HG02610 (cell line): ENCODE measurements at regions not wholly inside any gene's neighbourhood (a gene's known extent, or its start where the extent isn't known, plus 50 kb on each side); places are given as distances from the start of the nearest gene placed in this dataset.
"Not testable (repeated sequence)": the region's sequence is repeated elsewhere in the genome, so short reads cannot be mapped to it uniquely, and the experiment has no call there.

ENCODE experiments used
- ATAC-seq: cut with Tn5 transposase; IDR thresholded peaks from one replicate; pipeline ENCODE4 v1.9.1; 2021; ENCODE audit warnings: mild to moderate bottlenecking, moderate library complexity; ENCODE audit not compliant: unreplicated experiment

DNA sequence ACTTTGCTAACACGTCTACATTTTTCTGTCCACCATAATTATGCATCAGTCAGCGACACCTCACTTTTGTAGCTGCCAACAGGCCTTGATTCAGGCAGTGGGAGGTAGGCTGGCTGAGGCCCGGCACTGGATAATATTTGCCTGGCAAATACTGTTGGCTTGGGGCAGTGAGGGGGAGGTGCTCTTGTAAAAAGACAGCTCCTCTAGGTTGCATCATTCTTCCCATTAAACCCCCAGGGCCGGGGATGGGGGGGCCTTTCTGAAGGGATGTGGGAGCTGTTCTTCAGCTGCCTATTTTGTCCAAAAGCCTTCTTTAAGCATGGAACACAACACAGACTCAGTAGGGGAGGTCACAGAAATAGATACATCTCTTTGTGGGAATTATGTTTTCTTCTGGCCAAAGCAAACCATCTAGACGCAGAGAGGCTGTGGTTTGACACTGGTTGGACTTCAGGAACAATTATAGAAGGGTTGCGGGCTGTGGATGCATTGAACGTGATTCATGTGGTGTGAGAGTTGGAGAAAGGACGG is 338.3 kb upstream of the NT5E start:
- ATAC-seq = no peak

DNA sequence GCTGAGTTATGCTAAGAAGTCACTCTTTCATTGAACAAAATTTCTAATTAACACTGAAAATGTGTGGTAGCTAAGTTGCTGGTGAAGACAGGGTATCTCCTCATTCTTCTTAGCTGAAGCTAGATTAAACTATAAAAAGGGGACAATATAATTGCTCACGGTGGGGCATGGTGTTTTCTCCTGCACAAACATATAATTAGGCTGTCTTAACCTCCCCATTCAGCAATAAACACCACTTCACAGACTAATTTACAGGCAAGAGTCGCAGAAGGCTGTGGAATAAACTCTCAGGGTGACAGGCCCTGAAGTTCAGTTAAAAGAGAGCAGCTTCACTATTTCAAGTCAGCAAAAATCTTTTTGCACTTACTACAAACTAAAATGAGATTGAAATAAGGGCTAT is 338.9 kb upstream of the NT5E start:
- ATAC-seq = no peak

DNA sequence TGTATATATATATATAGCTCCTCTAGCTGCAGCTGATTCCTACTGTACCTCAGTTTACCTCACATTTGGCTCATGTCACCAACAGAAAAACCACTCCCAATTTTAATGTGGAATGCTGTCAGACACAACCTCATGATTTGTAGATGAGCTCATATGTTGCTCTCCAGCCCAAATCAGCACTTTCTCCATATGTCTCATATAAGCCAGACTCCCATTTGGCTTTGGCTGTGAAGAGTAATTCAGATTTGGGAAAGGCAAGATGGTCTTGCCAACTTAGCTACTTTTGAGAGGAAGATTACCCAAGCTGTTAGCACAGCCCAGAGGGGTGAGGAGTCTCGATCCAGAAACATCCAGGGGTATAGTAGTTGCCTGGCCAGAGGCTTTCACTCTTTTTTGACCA is 342.2 kb upstream of the NT5E start:
- no peak for ATAC-seq

- no peak for ATAC-seq
Observed at GRCh38 chr6:85096976-85097375, 332.6 kb upstream of the TBX18 start.

DNA sequence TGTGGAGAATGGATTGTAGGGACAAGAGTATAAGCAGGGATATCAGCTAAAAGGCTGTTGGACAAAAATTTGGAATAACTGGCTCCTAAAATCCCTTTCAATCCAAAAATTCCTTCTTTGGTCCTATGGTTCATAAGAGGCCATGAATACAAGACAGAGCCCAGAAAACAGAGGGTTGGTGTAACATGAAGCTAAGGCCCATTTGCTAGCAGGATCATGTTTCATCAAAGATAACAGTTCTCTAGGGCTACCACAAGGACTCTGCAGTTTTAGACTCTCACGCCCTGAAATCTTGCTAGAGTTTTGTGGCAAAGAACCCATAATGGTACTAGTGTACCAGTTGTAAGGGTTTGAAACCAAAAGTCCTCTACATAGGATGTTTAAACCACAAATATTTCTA is 327.8 kb upstream of the TBX18 start:
- ATAC-seq = no peak

DNA sequence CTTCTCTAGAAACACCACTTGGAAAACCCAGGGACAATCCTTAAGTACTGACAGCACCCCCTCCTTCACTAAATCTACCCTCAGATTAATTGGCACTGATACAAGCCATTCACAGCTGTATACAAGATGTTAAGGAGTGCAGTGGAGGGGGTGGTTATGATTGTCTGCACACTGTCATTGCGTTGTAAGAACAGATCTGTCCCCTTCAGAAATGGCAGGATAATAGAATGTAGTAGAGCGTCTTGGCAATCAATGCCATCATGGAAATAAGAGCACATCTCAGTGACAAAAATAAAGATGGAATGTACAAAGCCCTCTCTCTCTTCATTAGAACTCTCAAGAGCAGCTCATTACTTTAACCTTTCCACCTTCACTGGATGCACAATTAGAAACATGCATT is 324.9 kb upstream of the TBX18 start:
- no peak for ATAC-seq

- no peak for ATAC-seq
Observed at GRCh38 chr6:85085875-85086274, 321.5 kb upstream of the TBX18 start.

DNA sequence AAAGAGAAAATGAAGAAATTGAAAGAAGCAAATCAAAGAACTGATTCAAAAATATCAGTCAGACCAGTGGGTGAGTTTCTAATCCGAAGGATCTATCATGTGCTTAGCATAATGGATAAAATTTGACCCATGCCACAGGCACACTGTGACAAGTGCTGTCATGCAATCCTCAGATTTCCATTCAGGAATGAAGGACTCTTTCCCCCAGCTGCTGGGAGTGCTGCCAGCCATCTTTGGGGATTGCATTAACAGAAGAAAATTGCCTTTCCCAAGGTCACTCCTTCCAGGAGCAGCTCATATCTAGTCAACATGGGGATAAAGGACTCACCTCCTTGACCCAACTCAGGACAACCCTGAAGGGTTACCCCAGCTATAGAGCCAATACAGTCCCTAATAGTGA is 316.7 kb upstream of the TBX18 start:
- no peak for ATAC-seq

- no peak for ATAC-seq
Observed at GRCh38 chr6:85079761-85080160, 315.4 kb upstream of the TBX18 start.

- ATAC-seq = no peak
Observed at GRCh38 chr6:85078058-85078457, 313.7 kb upstream of the TBX18 start.

DNA sequence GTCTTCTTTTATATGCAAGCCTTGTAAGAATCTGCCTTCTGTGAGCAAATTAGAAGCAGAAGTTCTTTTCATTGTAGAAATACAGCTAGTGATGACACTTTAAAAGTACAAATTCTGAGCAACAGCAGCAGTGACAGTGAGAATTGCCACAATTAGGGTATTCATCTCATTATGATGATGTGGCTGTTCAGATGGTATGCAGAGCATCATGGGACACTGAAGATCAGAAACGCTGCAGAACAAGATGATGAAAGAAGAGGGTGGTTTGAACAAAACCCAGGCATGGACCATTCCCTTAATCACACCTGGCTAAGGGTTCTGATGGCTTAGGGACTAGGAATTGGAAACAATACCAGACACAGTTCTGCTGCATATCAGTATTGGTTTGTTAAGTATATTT is 312.7 kb upstream of the TBX18 start:
- ATAC-seq = no peak

DNA sequence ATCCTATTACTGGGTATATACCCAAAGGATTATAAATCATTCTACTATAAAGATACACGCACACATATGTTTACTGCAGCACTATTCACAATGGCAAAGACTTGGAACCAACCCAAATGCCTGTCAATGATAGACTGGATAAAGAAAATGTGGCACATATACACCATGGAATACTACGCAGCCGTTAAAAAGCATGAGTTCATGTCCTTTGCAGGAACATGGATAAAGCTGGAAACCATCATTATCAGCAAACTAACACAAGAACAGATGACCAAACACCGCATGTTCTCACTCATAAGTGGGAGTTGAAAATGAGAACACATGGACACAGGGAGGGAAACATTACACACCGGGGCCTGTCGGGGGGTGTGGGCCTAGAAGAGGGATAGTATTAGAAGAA is 307.4 kb upstream of the TBX18 start:
- ATAC-seq = not testable (repeated sequence)

DNA sequence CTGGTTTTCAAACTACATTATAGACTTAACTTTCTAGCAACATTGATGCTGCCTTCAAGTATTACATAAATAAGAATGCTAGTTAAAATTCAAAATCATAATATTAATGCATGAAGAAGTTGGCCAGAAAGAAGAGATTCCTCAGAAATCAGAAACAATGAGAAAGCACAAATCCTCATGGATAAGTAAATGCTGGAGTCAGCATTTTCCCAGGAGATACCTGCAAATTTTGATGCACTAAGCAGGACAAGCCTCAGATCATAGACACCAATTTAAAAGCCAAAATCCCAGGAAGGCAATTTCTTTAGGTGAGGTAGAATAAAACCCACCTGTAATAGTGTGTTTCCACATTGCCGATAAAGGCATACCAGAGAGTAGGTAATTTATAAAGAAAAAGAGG is 305.2 kb upstream of the TBX18 start:
- ATAC-seq = no peak

- ATAC-seq = no peak
Observed at GRCh38 chr6:85068221-85068620, 303.8 kb upstream of the TBX18 start.

DNA sequence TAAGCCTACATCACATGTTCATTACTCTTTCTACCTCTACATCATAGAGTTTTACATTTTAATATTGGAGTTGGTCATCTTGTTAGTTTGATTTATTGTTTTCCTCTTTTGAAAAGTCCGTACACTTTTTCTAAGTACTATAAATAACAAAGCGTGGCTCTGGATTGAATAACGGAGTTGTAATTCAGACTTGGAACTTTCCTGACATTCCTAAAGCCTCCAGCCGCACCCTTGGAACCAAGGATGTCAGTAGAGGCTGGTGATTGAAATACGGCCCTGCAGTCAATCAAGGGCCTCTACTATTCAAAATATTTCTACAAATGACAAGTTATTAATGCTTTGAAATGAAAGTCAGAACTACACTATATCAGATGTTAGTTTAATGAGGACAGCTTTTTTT is 301.9 kb upstream of the TBX18 start:
- ATAC-seq = no peak

DNA sequence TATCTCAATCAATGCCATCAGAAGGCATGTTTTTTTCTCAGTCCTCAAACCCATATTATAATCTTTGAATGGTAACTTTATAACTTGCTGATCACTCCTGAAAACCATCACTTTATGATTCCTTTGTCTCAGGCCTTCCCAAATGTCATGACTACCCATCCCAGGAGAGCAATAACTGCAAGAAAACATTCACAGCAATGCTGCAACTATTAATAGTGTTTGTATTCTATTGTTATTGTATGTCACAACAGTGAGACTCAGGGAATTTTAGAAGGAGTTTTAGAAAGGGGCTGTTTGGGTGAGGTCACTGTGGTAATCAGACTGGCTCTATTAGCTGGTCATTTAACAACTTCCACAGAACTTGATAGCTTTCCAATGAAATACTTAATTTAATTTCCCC is 301.4 kb upstream of the TBX18 start:
- no peak for ATAC-seq

GRCh38 chr6:85063611-85064010 is 299.2 kb upstream of the TBX18 start:
- ATAC-seq = no peak

GRCh38 chr6:85062884-85063283 is 298.5 kb upstream of the TBX18 start:
- no peak for ATAC-seq

DNA sequence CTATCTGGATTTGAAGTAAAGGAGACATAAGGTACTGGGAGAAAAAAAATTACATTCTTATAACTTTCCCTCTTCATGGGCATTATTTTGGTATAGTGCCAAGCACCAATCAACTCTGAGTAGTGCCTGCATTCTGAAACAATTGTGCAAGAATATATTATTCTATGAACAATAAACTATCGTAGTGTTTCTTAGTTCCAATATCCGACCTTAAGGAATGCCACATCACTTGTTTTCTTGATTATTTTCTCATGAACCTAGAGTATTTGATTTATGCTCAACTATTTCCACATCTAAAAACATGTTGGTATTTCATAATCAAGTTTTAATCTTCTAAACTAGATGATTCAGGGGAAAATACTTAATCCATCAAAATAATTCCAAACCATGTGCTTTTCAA is 294.4 kb upstream of the TBX18 start:
- no peak for ATAC-seq

DNA sequence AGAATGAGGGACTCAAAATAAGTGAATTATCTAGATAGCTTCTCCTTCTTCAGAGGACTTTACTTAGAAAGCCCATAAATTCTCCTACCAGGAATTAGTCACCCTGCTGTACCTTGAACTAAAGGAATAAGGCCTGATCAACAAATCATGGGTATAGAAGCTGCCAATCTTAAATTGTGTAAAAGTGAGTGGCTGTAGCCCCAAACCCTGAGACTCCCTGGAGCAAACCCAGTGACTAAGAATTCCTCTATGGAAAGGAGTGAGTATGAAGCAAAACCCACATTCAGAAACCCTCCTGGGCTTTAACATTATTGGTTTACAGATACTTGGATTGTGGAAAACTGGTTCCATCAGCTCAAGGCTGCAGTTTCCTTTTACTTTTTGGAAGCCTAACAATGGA is 285.8 kb upstream of the TBX18 start:
- ATAC-seq = no peak

DNA sequence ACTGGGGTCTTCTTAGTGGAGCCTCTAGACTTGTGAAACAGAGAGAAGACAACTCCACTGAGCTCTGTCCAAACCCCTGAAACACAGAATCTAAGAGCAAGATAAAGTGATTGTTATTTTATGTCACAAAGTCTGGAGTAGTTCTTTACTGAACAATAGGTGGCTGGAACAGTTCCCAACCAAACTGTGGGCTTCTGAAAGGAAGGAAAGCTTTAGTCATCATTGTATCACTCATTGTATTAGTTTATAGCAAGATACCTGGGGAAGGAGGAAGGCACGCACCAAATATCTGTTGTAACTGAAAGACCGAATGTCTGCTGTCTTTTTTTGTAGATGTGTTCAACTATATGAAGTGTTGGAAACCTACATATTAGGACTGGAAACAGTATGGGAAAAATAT is 284.9 kb upstream of the TBX18 start:
- no peak for ATAC-seq

DNA sequence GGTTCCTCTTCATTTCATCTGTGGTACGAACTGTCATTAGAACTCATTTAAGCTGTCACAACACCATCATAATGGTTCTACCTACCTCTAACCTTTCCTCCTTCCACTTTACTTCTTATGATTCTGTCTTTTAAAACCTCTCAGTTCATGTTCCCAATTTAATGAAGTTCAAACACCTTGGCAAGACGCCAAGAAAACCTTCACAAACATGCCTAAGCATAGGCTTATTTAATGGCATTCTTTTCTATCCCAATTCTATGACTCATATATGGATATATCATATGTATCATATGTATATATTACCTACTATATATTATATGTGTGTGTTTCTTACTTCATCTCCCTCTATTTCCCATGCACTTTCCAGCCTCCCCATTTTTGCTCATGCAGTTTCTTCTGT is 283.4 kb upstream of the TBX18 start:
- ATAC-seq = no peak

DNA sequence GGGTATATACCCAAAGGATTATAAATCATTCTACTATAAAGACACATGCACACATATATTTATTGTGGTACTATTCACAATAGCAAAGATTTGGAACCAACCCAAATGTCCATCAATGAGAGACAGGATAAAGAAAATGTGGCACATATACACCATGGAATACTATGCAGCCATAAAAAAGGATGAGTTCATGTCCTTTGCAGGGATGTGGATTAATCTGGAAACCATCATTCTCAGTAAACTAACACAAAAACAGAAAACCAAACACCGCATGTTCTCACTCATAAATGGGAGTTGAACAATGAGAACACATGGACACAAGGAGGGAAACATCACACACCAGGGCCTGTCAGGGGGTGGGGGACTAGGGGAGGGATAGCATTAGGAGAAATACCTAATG is 281.4 kb upstream of the TBX18 start:
- not testable (repeated sequence) for ATAC-seq

GRCh38 chr6:85044361-85044760 is 280.0 kb upstream of the TBX18 start:
- ATAC-seq = no peak
